GM21717 (cell line): ENCODE measurements at regions not wholly inside any gene's neighbourhood (a gene's known extent, or its start where the extent isn't known, plus 50 kb on each side); places are given as distances from the start of the nearest gene placed in this dataset.
"Not testable (repeated sequence)": the region's sequence is repeated elsewhere in the genome, so short reads cannot be mapped to it uniquely, and the experiment has no call there.

Experiments used
- ATAC-seq: cut with Tn5 transposase; IDR thresholded peaks from one replicate; pipeline ENCODE4 v1.9.1; 2021; ENCODE audit warnings: mild to moderate bottlenecking, moderate library complexity; ENCODE audit not compliant: unreplicated experiment

DNA sequence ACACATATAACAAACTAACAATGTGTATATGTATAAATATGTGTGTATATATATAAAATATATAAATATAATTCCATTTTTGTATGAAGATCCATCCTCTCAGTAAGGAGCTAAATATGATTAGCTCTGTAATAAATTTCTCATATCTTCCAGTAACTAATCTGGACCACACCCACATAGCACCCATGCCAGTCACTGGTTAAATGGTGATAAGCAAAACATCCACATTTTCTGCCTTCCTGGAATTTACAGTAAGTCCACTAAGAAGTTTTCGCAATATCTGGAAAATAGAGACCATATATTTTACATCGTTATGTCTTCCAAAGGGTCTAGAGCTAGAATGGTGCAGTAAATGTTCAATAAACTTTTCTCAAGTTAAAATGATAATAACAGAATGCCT, 151.5 kb upstream of the STMND1 start:
- ATAC-seq = no peak

DNA sequence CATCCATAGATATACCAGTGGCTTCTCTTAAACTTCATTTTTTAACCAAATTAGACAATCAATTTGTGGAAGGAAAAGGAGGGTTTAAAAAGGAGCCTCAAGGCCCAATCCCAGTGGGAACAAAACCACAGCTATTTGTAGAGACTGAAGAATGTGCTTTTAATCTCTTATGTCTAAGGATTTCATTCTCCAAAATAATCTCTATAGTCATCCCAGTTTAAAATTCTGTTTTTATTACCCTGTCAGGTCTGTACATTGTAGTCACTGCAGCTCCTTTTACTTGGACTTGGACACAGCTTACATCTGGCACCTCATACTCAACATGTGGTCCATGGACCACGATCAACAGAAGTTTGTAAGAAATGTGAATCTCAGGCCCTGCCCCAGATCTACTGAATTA, 152.1 kb upstream of the STMND1 start:
- ATAC-seq = no peak

DNA sequence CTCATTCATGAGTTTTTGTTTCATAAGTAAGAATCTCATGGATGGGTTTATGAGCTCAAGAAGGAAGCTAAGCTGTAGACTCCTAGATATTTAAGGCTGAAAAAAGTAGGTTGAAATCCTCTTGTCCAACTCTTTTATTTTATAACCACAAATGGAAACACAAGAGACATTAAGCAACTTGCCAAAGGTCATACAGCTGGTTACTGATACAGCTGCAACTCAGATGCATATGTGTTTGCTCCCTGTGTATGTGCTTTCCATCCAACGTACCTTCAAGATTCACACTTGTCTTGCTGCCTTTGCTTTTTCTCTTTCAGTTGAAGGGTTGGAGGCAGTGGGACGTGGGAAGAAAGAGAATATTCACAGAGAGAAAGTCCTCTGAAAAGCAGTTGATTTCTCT, 153.5 kb upstream of the STMND1 start:
- no peak for ATAC-seq

DNA sequence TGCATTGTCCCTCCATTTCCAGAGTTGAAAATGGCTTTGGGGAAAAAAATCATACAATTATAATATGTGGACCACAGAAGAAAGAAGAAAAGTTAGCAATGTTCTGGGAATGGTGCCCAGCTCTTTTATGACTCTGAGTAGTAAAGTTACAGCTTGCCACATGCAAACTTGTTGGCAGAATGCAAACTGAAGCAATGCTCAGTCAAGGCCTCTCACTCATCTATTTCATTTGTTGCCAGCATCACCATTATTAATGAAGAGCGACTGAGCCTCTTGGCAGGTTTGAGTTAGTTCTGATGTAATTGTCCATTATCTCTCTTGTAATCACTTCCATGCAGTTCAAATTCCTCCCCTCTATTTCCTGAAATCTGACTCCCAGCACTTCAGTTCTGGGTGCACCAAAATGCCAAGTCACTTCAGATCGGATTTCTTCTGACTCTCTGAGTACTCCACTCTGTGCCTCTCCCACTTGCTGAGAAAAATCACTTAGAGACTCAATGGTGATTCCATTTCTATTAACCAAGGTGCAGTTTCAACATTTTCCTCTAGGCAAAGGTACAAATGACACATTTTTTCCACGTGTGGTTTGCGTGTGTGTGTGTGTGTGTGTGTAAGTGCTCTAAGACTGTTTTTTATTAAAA, 154.4 kb upstream of the STMND1 start:
- ATAC-seq = no peak

DNA sequence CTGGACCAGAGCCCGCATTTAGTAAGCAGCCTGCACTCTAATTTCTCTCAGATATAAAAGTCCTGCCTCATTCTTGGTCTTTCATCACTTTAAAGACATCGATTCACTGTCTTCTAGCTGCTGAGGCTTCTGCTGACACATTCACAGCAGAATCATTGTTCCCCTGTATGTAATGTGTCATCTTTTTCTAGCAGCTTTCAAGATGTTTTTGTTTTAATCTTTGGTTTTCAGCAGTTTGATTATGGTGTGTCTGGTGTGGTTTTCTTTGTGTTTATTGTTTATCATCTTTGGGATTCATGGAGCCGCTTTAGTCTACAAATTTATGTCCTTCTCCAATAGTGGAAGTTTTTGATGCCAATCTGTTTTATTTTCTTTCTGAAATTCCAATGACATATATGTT, 157.3 kb upstream of the STMND1 start:
- ATAC-seq = no peak

DNA sequence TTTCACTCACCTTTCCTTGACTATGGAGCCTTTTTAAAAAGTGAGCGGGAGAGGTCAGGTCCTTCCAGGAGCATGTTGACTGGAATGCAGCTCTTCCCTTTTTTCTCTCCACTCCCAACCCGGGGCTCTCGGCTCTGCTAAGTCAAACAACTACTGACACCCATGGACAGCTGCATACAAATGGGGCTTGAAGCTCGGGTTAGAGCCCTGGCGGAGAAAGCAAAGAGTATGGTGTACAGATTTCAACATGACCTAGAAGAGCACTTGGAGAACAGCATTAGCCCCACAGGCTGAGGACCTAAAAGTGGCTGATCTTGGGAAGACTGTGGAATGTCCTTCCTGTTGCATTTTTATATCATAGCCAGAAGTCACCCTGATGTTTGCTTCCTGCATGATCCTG, 162.0 kb upstream of the STMND1 start:
- no peak for ATAC-seq

DNA sequence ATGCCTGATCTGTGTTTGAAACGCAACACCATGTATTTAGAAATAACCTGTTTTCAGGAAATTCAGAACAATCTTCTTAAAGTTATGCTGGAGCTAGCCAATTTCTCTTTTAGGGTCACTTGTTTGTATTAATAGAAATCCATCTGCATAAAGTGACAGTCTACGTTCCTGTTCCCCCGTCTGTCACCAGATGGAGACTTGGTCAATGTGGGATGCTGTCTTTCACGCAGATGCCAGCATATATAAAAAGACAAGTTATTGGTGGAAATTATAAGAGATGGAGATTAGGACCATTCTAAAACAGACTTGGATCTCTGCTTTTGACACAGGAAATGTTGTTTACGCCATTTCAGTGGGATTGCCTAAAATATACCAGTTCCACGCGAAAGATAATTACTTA, 162.5 kb upstream of the STMND1 start:
- no peak for ATAC-seq

DNA sequence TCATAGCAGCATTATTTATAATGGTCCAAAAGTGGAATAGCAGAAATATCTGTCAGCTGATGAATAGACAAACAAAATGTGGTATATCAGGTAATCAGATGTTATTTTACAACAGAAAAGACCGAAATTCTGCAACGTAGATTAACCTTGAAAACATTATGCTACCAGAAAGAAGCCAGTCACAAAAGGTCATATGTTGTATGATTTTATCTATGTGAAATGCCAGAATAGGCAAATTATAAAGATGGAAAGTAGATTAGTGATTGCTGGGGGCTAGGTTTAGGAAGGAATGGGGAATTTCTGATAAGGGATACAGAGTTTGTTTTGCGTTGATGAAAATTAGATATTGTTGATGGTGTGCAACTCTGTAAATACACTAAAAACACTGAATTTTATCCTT, 165.0 kb upstream of the STMND1 start:
- ATAC-seq = no peak

DNA sequence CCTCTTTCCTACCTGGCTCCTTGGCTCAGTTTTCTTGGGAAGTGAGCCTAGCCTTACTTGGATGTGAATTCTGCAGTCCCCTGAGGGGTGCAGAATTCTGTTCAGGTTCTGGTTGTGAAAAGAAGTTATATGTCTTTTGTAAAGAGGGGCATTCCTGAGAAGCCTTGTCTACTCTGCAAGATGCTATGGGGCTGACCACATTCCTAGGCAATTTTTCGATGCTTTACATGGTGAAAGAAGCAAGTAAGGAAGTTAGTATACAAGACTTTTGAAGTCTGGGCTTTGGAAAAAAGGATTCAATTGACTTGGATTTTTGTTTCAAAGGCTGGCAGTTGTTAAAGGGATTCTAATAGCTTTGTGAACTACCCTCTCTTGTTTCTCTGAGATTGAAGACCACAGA, 167.9 kb upstream of the STMND1 start:
- no peak for ATAC-seq

DNA sequence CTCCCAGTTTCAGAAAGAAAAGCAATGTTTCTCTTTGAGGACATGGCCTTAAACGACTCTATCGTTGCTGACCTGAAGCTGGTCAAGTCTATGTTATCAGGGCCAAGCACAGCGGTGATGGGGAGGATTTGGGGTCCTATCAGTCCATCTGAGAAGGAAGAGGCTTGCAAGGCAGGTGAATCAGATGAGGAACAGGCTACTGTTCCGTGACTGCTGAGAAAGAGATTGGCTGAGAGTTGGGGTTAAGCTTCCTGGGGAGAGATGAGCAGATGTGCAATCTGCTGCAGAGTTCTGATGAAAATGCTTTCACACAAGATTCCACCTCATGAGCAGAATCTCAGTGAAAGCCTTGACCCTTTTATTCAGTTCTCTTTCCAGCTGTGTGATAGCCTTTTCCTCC, 168.3 kb upstream of the STMND1 start:
- no peak for ATAC-seq

DNA sequence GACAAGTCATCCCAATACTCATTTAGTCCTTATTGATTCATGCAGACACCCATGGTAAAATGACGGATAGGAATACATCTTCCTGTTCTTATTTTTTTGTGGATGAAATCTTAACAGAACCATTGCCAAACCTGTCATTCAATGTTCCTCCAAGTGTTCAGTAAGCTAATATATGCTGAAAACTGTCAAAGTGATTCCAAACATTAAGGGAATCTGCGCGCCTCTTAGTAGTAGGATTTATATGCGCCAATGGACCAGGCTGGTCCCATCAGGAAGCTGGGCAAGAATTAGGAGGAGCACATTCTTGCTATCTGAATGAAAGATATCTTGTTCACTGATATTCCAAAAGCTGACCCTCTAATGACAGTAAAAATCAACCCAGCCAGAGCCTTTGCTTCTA, 168.9 kb upstream of the STMND1 start:
- ATAC-seq = no peak

DNA sequence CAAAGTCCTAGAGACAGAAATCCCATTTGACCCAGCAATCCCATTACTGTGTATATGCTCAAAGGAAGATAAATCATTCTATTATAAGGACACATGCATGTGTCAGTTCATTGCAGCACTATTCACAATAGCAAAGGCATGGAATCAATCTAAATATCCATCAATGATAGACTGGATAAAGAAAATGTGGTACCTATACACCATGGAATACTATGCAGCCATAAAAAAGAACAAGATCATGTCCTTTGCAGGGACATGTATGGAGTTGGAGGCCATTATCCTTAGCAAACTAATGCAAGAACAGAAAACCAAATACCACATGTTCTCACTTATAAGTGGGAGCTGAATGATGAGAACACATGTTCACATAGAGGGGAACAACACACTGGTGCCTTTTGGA, 169.8 kb upstream of the ATXN1 start:
- ATAC-seq = not testable (repeated sequence)

DNA sequence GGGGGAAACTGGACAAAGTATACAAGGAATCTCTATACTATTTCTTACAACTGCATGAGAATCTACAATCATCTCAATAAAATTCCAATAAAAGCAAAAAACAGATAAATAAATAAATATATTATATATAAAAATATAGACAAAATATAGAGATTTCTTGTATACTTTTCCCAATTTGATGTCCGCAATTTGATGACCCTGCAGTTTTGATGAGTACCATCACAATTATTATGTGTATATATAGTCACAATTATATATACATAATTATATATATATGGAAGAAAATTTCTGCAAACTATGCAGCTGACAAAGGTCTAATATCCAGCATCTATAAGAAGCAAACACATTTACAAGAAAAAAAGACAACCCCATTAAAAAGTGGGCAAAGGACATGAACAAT, 169.2 kb upstream of the ATXN1 start:
- no peak for ATAC-seq

DNA sequence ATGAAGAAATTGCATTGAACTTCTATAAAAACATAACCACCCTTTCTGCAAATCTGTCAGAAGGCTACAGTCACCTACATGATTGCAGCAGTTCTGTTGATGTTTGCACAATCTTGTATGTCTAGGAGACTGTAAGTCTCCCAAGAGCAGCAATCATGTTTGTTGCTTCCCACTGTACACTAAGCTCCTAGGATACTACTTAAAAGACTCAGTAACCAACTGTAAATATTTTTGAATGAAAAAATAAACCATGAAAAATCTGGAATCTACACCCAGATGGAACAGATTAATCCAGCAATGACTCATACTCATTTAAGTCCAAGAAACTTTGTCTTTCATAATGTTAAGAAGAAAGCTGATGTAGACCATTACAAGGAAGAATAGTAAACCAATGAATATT, 168.5 kb upstream of the ATXN1 start:
- no peak for ATAC-seq

DNA sequence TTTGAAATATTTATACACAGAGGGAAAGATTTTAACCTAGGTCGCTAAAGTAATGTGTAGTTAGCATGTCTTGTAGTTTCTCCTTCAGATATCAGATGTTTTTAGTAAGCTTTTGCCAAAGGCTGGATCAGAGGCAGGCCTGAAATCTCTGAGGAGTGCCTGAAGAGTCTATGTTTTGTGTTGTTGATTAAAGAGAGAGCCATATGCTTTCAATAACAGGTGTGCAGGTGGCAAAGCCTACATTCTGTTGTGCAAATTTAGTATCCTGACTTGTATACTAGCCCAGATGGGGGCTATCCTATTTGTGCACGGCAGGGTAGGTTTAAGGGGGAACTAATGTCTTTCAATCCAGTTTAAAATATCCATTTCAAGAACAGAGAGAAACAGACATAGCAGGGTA, 167.1 kb upstream of the ATXN1 start:
- ATAC-seq = no peak

DNA sequence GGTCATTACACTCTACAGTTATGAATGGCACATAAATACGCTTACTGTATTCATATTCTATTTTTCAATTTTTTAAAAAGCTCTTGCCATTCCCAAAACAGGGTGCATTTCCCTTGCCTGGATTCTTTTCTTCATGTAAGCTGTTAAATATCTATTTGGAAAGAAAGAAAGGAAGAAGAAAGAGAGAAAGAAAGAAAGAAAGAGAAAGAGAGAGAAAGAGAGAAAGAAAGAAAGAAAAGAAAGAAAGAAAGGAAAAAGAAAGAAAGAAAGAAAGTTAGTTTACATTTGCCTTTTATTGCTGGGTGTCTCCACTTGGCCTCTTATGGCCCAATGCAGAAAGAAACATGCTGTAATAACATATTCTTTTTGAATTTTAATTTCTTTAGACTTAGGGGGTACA, 165.9 kb upstream of the ATXN1 start:
- no peak for ATAC-seq

DNA sequence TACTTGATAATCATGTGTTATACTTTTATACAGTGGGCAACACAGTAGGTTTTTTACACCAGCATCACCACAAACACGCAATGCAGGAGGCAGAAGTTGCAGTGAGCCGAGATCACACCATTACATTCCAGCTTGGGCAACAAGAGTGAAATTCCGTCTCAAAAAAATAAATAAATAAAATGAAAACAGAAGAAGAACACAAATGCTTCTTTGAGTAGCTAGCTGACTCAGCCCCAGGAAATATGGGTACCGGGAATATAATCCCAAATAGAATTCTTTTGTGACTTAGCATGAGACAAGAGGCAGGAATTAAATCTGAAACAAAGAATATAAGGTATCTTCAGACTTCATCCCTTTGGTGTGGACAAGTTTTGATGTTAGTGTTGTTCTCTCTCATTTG, 164.2 kb upstream of the ATXN1 start:
- ATAC-seq = no peak

DNA sequence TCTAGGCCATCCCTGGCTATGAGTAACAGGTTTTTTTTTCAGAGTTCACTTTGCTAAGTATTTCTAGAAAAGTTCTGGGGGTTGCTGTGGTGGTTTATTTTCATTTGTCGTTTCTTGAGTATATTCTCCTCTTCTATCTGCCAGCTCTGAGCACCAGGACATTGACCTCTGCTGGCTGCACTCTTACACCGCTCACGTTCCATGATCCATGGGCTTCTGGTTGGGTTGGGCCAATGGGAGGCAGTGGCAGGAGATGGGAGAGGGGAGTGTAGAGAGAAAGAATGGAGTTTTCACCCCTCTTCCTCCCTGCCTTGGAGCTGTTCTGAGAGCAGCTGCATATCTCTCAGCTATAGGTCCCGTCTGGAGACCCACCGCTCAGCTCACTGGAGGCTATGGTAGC, 161.0 kb upstream of the ATXN1 start:
- no peak for ATAC-seq

DNA sequence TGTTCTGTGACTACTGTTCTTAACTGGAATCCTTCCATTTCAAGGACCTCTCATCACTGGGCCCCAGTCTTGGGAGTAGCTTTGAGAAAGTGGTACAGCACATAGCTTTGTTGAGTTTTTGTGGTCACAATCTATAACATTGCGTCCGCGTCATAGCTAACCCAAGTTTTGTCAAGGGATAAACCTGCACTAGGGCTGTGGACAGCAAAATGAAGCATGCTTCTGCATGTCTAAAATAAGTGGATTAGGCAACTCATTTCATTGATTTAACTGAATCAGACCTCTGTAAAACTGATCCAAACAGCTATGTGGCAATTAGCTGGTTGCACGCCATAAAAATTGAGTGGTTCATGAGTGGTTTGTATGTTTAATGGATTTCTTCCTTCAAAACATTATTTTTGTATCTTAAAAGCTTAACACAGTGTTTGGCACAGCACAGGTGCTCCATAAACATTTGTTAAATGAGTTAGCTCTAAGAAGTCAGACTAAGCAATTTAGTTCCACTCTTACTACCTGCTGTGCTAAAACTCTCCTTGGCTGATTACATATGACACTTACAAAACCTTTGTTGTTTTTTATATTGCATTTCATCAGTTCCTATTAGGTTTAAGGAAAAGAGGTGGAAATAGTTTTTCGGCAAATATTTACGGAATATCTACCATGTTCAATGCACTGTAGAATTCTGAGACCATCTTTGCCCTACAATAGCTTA, 160.3 kb upstream of the ATXN1 start:
- no peak for ATAC-seq

DNA sequence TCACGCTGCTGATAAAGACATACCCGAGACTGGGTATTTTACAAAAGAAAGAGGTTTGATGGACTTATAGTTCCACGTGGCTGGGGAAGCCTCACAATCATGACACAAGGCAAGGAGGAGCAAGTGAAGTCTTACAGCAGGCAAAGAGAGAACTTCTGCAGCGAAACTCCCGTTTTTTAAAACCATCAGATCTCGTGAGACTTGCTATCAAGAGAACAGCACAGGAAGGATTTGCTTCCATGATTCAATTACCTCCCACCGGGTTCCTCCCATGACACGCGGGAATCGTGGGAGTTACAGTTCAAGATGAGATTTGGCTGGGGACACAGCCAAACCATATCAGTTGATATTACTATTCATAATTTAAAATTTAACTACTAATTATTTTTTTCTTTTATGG, 157.3 kb upstream of the ATXN1 start:
- ATAC-seq = no peak

DNA sequence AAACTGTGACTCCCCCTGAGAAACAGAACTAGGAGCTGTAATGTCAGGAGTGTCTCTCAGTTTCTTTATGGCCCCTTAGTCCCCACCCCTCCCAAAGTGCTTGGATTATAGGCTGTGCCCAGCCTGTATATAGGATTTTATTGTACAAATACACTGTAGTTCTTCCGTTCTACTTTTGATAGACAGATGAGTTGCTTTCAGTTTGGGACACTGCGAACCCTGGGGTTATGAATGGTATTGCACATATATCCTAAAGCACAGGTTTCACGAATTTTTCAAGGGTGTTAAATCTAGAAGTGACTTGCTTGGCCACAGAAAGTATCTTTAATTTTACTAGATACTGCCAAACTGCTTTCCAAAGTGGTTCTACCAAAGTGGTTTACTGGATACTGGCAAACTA, 152.9 kb upstream of the ATXN1 start:
- ATAC-seq = no peak

DNA sequence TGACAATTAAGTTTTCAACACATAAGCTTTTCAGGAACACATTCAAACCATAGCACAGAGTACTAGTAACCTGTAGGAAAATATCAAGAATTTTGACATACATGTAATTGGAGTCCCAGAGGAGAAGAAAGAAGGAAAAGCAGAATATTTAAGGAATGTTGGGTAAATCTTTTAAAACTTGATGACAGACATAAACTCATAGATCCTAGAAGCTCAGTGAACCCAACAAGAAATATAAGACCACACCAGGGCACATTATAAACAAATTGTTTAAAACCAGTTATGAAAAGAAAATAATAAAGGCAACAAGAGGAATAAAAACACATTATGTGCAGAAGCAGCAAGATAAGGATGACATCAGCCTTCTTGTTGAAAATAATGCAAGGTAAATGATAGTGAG, 151.5 kb upstream of the ATXN1 start:
- ATAC-seq = no peak

DNA sequence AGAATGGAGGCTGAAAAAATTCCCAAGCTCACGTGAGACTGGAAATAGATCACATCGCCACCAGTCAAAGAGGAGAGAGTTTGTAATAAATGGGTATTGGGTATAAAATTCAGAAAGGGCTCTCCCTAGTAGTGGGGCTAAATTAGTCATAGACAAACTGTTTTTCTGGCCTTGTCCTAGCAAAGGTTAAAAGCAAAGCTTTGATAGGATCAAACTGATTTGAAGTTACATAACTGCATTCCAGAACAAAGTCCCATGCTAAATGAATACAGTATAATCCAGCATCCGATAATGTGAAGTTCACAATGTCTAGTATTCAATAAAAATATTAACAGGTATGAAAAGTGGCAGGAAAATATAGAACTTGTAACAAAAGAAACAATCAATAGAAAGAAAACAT, 149.8 kb upstream of the ATXN1 start:
- ATAC-seq = no peak
